ENCODE measurements at regions not wholly inside any gene's neighbourhood (a gene's known extent, or its start where the extent isn't known, plus 50 kb on each side); places are given as distances from the start of the nearest gene placed in this dataset.

GRCh38 chr1:232111611-232112010 lies 485.0 kb downstream of the DISC1 start:
- Histone ChIP-seq H3K9me3 (ENCODE audit: control insufficient read depth, low read length) (no peaks in the 10 kb centered on the region), H3K4me3 (ENCODE audit: low read length in 2 of 2) (no peak overlapping the region), H3K36me3 (ENCODE audit: control insufficient read depth in 1 of 2, insufficient read depth in 2 of 2, low read length in 1 of 2) (no peaks in the 10 kb centered on the region), H3K4me1 (ENCODE audit: control insufficient read depth in 1 of 2, insufficient read depth in 2 of 2, low read length in 2 of 2) (no peaks in the 10 kb centered on the region), H3K27ac (ENCODE audit: low read depth in 1 of 2, low read length in 2 of 2) (no peak overlapping the region), H3K27me3 (ENCODE audit: control insufficient read depth in 1 of 2, insufficient read depth in 2 of 2, low read length in 1 of 2) (no peaks in the 10 kb centered on the region)
- ATAC-seq (ENCODE audit: low FRiP score) (no peak), DNase-seq (no peak)
- intact Hi-C loops (cut with DNase I): no loop called here
- 4 to 7% methylated on average over 3 of the region's 3 CpGs for WGBS, 2 donors

- H3K27me3 ChIP-seq (ENCODE audit: control insufficient read depth in 1 of 2, insufficient read depth in 2 of 2, low read length in 1 of 2): no peaks in the 10 kb centered on the region
- no peaks in the 10 kb centered on the region for H3K36me3 ChIP-seq (ENCODE audit: control insufficient read depth in 1 of 2, insufficient read depth in 2 of 2, low read length in 1 of 2)
- H3K9me3 ChIP-seq (ENCODE audit: control insufficient read depth, low read length): no peaks in the 10 kb centered on the region
- H3K4me1 ChIP-seq (ENCODE audit: control insufficient read depth in 1 of 2, insufficient read depth in 2 of 2, low read length in 2 of 2): no peaks in the 10 kb centered on the region
- WGBS, 2 donors: 81 to 87% methylated on average over 14 of the region's 14 CpGs
- no peak overlapping the region for H3K27ac ChIP-seq (ENCODE audit: low read depth in 1 of 2, low read length in 2 of 2)
- ATAC-seq (ENCODE audit: low FRiP score): no peak
- intact Hi-C loops (cut with DNase I): no loop called here
- DNase-seq: no peak
- no peak overlapping the region for H3K4me3 ChIP-seq (ENCODE audit: low read length in 2 of 2)
These were observed 483.9 kb downstream of the DISC1 start for GRCh38 chr1:232110281-232111090.

- no peak for ATAC-seq (ENCODE audit: low FRiP score)
- no peak overlapping the region for H3K27ac ChIP-seq (ENCODE audit: low read depth in 1 of 2, low read length in 2 of 2)
- WGBS, 2 donors: 91 to 93% methylated on average over 1 of the region's 1 CpG
These were observed 482.8 kb downstream of the DISC1 start for GRCh38 chr1:232109391-232109790.

GRCh38 chr1:232108598-232108997 lies 482.0 kb downstream of the DISC1 start:
- intact Hi-C loops (cut with DNase I): no loop called here
- Histone ChIP-seq H3K36me3 (ENCODE audit: control insufficient read depth in 1 of 2, insufficient read depth in 2 of 2, low read length in 1 of 2) (no peaks in the 10 kb centered on the region), H3K27ac (ENCODE audit: low read depth in 1 of 2, low read length in 2 of 2) (no peak overlapping the region), H3K4me3 (ENCODE audit: low read length in 2 of 2) (no peak overlapping the region), H3K4me1 (ENCODE audit: control insufficient read depth in 1 of 2, insufficient read depth in 2 of 2, low read length in 2 of 2) (no peaks in the 10 kb centered on the region), H3K27me3 (ENCODE audit: control insufficient read depth in 1 of 2, insufficient read depth in 2 of 2, low read length in 1 of 2) (no peaks in the 10 kb centered on the region), H3K9me3 (ENCODE audit: control insufficient read depth, low read length) (no peaks in the 10 kb centered on the region)
- no peak for DNase-seq
- ATAC-seq (ENCODE audit: low FRiP score): no peak
- 82% methylated on average over 3 of the region's 3 CpGs for WGBS, 2 donors

More at GRCh38 chr1:232109391-232109790, 482.8 kb downstream of the DISC1 start:
- DNase-seq: no peak
- Histone ChIP-seq H3K9me3 (ENCODE audit: control insufficient read depth, low read length) (no peaks in the 10 kb centered on the region), H3K27me3 (ENCODE audit: control insufficient read depth in 1 of 2, insufficient read depth in 2 of 2, low read length in 1 of 2) (no peaks in the 10 kb centered on the region), H3K4me1 (ENCODE audit: control insufficient read depth in 1 of 2, insufficient read depth in 2 of 2, low read length in 2 of 2) (no peaks in the 10 kb centered on the region), H3K4me3 (ENCODE audit: low read length in 2 of 2) (no peak overlapping the region), H3K36me3 (ENCODE audit: control insufficient read depth in 1 of 2, insufficient read depth in 2 of 2, low read length in 1 of 2) (no peaks in the 10 kb centered on the region)
- intact Hi-C loops (cut with DNase I): no loop called here

GRCh38 chr1:232106415-232106814 lies 479.8 kb downstream of the DISC1 start:
- H3K9me3 ChIP-seq (ENCODE audit: control insufficient read depth, low read length): no peaks in the 10 kb centered on the region
- H3K4me3 ChIP-seq (ENCODE audit: low read length in 2 of 2): no peak overlapping the region
- WGBS, 2 donors: 84 to 92% methylated on average over 4 of the region's 4 CpGs
- H3K36me3 ChIP-seq (ENCODE audit: control insufficient read depth in 1 of 2, insufficient read depth in 2 of 2, low read length in 1 of 2): no peaks in the 10 kb centered on the region
- H3K27me3 ChIP-seq (ENCODE audit: control insufficient read depth in 1 of 2, insufficient read depth in 2 of 2, low read length in 1 of 2): no peaks in the 10 kb centered on the region
- intact Hi-C loops (cut with DNase I): no loop called here
- H3K4me1 ChIP-seq (ENCODE audit: control insufficient read depth in 1 of 2, insufficient read depth in 2 of 2, low read length in 2 of 2): no peaks in the 10 kb centered on the region
- DNase-seq (no peak), ATAC-seq (ENCODE audit: low FRiP score) (no peak)
- no peak overlapping the region for H3K27ac ChIP-seq (ENCODE audit: low read depth in 1 of 2, low read length in 2 of 2)

- DNase-seq: no peak
- no peak for ATAC-seq (ENCODE audit: low FRiP score)
- Histone ChIP-seq H3K9me3 (ENCODE audit: control insufficient read depth, low read length) (no peaks in the 10 kb centered on the region), H3K4me1 (ENCODE audit: control insufficient read depth in 1 of 2, insufficient read depth in 2 of 2, low read length in 2 of 2) (no peaks in the 10 kb centered on the region), H3K4me3 (ENCODE audit: low read length in 2 of 2) (no peak overlapping the region), H3K27ac (ENCODE audit: low read depth in 1 of 2, low read length in 2 of 2) (no peak overlapping the region), H3K36me3 (ENCODE audit: control insufficient read depth in 1 of 2, insufficient read depth in 2 of 2, low read length in 1 of 2) (no peaks in the 10 kb centered on the region), H3K27me3 (ENCODE audit: control insufficient read depth in 1 of 2, insufficient read depth in 2 of 2, low read length in 1 of 2) (no peaks in the 10 kb centered on the region)
- intact Hi-C loops (cut with DNase I): no loop called here
- 84 to 85% methylated on average over 7 of the region's 7 CpGs for WGBS, 2 donors
These were observed 479.0 kb downstream of the DISC1 start for GRCh38 chr1:232105561-232105960.

GRCh38 chr1:232101231-232101630 lies 474.6 kb downstream of the DISC1 start:
- 91 to 97% methylated on average over 1 of the region's 1 CpG for WGBS, 2 donors
- Histone ChIP-seq H3K9me3 (ENCODE audit: control insufficient read depth, low read length) (peaks cover 1% of the 10 kb centered on the region), H3K27ac (ENCODE audit: low read depth in 1 of 2, low read length in 2 of 2) (no peak overlapping the region), H3K4me3 (ENCODE audit: low read length in 2 of 2) (no peak overlapping the region), H3K36me3 (ENCODE audit: control insufficient read depth in 1 of 2, insufficient read depth in 2 of 2, low read length in 1 of 2) (no peaks in the 10 kb centered on the region), H3K4me1 (ENCODE audit: control insufficient read depth in 1 of 2, insufficient read depth in 2 of 2, low read length in 2 of 2) (no peaks in the 10 kb centered on the region), H3K27me3 (ENCODE audit: control insufficient read depth in 1 of 2, insufficient read depth in 2 of 2, low read length in 1 of 2) (no peaks in the 10 kb centered on the region)
- ATAC-seq (ENCODE audit: low FRiP score) (no peak), DNase-seq (no peak)
- intact Hi-C loops (cut with DNase I): no loop called here

- Histone ChIP-seq H3K27ac (ENCODE audit: low read depth in 1 of 2, low read length in 2 of 2) (no peak overlapping the region), H3K27me3 (ENCODE audit: control insufficient read depth in 1 of 2, insufficient read depth in 2 of 2, low read length in 1 of 2) (no peaks in the 10 kb centered on the region), H3K9me3 (ENCODE audit: control insufficient read depth, low read length) (peaks cover 4% of the 10 kb centered on the region), H3K4me3 (ENCODE audit: low read length in 2 of 2) (no peak overlapping the region), H3K36me3 (ENCODE audit: control insufficient read depth in 1 of 2, insufficient read depth in 2 of 2, low read length in 1 of 2) (no peaks in the 10 kb centered on the region), H3K4me1 (ENCODE audit: control insufficient read depth in 1 of 2, insufficient read depth in 2 of 2, low read length in 2 of 2) (no peaks in the 10 kb centered on the region)
- intact Hi-C loops (cut with DNase I): no loop called here
- DNase-seq: no peak
- 95 to 96% methylated on average over 3 of the region's 3 CpGs for WGBS, 2 donors
- ATAC-seq (ENCODE audit: low FRiP score): no peak
These were observed 470.2 kb downstream of the DISC1 start for GRCh38 chr1:232096751-232097150.
